Brain microvascular endothelial cell (primary cell): ENCODE measurements at regions not wholly inside any gene's neighbourhood (a gene's known extent, or its start where the extent isn't known, plus 50 kb on each side); places are given as distances from the start of the nearest gene placed in this dataset.

Experiments
- DNase-seq: peaks from one replicate; pipeline ENCODE4 v3.0.0-alpha.2; 2020
- H3K27ac ChIP-seq: fragments of 250-450 bp; sonication (Bioruptor Pico); 2 replicates; pipeline ENCODE4 v1.5.1; 2020; ENCODE audit warnings: mild to moderate bottlenecking, moderate library complexity
- H3K27me3 ChIP-seq: fragments of 250-450 bp; sonication (Bioruptor Pico); replicated peaks from 2 replicates; pipeline ENCODE4 v1.5.1; 2020; ENCODE audit warnings: mild to moderate bottlenecking
- H3K36me3 ChIP-seq: fragments of 250-450 bp; sonication (Bioruptor Pico); replicated peaks from 2 replicates; pipeline ENCODE4 v1.5.1; 2020; ENCODE audit warnings: mild to moderate bottlenecking
- H3K4me3 ChIP-seq: 2 replicates; pipeline ENCODE4 v1.5.1; 2011; ENCODE audit warnings: low read depth, mild to moderate bottlenecking, control low read depth, low read length, moderate library complexity
- in situ Hi-C: cut with HindIII; loops from 2 replicates; pipeline ENCODE4 v1.10.0; 2017; ENCODE audit warnings: low sequenced_read_pairs, low pct_ligation_motif_present
- TF ChIP-seq, protein P1 (sequence below): IDR thresholded peaks from 2 replicates; pipeline ENCODE4 v1.5.1; 2011; ENCODE audit warnings: low read depth, mild to moderate bottlenecking, moderate library complexity, low read length, control low read depth, inconsistent platforms; ENCODE audit errors: missing control alignments

DNA sequence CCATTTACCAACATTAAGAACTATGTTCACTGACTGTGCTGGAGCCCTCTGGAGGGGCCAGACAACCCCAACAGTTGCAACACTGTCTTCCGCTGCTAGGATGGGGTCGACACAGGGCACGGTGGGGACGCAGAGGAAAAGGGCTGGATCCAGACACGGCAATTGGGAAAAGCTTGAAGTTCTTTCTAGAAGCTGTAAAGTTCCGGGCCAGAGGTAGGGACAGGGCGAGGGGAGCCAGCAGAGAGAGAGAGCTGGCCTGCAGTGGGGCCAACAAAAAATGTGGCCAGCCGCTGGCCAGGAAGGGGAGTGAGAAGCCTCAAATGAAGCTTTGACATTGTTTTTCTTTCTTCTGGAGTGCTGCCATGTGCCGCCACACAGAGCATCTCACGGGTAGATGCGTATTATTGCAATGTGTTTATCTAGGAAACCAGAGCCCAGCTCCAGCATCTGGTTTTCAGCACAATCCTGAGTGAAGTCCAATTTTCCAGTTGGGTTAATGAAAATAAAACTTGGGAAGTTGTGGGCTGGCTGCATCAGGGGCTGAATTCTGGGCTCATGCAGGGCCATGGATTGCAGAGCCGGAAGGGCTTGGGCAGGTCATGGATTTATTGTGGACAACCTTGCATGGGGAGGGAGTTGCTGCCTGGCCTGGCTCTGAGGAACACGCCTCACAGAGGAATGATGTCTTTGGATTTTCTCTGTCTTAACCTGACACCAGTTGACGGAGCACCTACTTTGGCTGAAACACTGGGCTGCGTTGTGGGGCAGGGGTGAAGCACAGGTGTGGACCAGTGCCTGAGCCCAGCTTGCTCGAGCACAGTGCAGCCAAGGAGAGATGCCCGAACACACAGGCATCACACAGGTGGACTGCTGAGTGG, 67.6 kb upstream of the AMPD3 start:
- no peak overlapping the region for H3K4me3 ChIP-seq
- peak; percentile 53 for DNase-seq

DNA sequence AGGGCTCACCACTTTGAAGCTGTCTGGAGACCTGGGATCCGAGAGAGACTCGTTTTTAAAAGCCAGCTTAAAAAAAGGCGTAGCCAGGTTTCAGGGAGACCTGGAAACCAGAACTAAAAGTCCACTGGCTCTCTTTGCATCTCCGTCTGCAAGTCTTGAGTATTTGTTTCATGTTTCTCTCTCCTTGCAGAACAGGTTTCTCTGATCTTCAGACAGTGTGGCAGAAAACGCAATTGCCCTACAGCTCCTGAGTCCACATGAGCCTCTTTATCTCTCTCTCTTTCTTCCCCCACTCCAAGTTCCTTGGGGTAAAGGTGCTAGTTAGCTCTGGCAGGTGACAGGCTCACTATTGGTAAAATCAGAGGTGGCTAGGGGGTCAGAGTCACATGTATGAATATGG, 67.0 kb upstream of the AMPD3 start:
- in situ Hi-C loops: no loop called here
- no peaks in the 10 kb centered on the region for H3K36me3 ChIP-seq
- DNase-seq: no peak
- no peak overlapping the region for H3K27ac ChIP-seq
- H3K27me3 ChIP-seq: no peaks in the 10 kb centered on the region
- no peak overlapping the region for H3K4me3 ChIP-seq
- TF ChIP-seq, protein P1, sequence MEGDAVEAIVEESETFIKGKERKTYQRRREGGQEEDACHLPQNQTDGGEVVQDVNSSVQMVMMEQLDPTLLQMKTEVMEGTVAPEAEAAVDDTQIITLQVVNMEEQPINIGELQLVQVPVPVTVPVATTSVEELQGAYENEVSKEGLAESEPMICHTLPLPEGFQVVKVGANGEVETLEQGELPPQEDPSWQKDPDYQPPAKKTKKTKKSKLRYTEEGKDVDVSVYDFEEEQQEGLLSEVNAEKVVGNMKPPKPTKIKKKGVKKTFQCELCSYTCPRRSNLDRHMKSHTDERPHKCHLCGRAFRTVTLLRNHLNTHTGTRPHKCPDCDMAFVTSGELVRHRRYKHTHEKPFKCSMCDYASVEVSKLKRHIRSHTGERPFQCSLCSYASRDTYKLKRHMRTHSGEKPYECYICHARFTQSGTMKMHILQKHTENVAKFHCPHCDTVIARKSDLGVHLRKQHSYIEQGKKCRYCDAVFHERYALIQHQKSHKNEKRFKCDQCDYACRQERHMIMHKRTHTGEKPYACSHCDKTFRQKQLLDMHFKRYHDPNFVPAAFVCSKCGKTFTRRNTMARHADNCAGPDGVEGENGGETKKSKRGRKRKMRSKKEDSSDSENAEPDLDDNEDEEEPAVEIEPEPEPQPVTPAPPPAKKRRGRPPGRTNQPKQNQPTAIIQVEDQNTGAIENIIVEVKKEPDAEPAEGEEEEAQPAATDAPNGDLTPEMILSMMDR: no peak

More for the DNA sequence above, 67.6 kb upstream of the AMPD3 start:
- TF ChIP-seq, protein P1: peak; percentile 6
- Histone ChIP-seq H3K36me3 (no peaks in the 10 kb centered on the region), H3K27me3 (no peaks in the 10 kb centered on the region), H3K27ac (no peak overlapping the region)
- in situ Hi-C loops: no loop called here

DNA sequence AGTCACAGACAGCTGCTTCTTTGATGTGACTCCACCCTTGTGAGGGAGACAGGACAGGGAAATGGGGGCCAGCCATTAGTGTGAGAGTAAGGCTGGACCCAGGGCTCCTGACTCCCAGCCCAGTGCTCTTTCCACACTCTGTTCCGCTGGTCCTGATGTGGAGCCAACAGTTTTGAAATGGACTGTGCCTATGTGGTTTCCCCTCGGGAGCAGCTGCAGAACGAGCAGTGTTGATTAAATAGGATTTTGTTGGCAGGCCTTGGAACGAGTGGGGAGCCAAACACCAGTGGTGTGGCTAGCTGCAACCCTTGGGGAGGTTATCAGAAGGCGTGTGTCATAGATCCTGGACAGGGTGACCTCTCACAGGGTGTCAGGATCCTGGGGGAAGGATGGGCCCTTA, 66.5 kb upstream of the AMPD3 start:
- Histone ChIP-seq H3K27ac (no peak overlapping the region), H3K36me3 (no peaks in the 10 kb centered on the region), H3K27me3 (no peaks in the 10 kb centered on the region), H3K4me3 (no peak overlapping the region)
- in situ Hi-C loops: no loop called here
- TF ChIP-seq, protein P1: no peak
- no peak for DNase-seq

DNA sequence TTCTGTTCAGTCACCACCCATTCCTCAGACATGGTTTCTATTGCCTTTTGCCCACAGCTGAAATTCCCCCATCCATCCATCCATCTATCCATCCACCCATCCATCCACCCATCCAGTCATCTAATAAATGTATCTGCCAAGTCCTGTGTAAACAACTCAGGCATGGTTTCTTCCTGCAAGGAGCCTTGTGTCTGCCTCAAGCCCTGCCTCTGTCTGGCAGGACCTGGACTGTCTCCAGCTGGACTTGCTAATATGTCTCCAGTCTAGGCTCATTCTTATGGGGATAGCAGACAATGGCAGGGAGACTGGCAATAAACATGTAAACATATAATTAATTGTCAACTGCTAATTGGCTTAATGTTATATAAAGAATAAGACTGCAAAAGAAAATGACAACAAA, 64.7 kb upstream of the AMPD3 start:
- H3K27me3 ChIP-seq: no peaks in the 10 kb centered on the region
- TF ChIP-seq, protein P1: no peak
- H3K4me3 ChIP-seq: no peak overlapping the region
- no peak overlapping the region for H3K27ac ChIP-seq
- in situ Hi-C loops: no loop called here
- no peaks in the 10 kb centered on the region for H3K36me3 ChIP-seq
- no peak for DNase-seq

DNA sequence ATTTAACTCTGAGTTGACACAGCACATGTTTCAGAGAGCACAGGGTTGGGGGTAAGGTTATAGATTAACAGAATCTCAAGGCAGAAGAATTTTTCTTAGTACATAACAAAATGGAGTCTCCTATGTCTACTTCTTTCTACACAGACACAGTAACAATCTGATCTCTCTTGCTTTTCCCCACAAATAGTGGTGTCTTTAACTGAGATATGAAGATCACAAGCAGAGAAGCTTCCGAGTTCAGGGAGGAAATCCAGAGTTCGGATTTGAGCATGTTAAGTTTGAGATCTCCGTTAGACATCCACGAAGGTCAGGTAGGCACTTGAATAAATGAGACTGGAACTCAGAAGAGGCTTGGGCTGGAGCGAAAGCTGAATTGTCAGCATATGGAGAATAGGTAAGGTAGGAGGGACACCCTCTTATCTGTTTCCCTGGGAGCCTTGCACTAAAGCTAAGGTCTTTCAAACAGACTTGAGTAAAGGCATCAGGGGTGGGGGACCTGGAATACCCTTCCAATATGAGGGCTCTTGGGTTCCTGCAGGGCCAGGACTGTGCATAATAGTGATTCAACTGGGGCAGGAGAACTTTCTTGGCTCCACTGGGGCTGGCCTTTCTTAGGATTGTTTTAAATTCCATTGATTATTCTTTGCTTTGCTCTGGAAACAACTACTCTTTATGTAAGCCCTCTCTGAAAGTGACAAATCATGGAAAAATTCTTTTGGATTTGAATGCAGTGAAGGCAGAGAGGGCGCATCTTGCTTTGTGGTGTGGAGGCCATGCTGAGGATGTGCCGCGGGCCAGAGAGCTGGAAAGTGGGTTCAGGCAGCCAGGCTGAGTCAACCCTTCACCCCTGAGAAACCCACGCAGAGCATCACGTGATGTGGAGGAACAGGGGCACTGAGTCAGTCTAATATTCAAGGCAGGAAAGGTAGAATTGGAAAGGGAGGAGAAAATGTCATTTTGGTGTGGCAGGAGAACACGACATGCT, 62.7 kb upstream of the AMPD3 start:
- Histone ChIP-seq H3K27me3 (no peaks in the 10 kb centered on the region), H3K4me3 (no peak overlapping the region), H3K36me3 (no peaks in the 10 kb centered on the region), H3K27ac (no peak overlapping the region)
- in situ Hi-C loops: no loop called here
- TF ChIP-seq, protein P1: no peak
- DNase-seq: peak; percentile 45
